Breast epithelium (tissue), 3 donors: ENCODE measurements at regions not wholly inside any gene's neighbourhood (a gene's known extent, or its start where the extent isn't known, plus 50 kb on each side); places are given as distances from the start of the nearest gene placed in this dataset.

Source experiments
- POLR2A ChIP-seq: fragments of 450-650 bp; IDR thresholded peaks from one replicate; pipeline ENCODE4 v1.6.1; 2016; ENCODE audit warnings: antibody characterized with exemption, mild to moderate bottlenecking, moderate library complexity
- POLR2AphosphoS5 ChIP-seq, 3 donors: sonication (generic); formaldehyde crosslinking; IDR thresholded peaks; one replicate each; pipeline ENCODE4 v1.6.1; 2017; ENCODE audit warnings: antibody characterized with exemption in 3 of 3

- TF ChIP-seq POLR2AphosphoS5 (IDR thresholded peaks at IDR 0.05) (no peak), POLR2A (no peak)
Observed at GRCh38 chrX:9257718-9258420, 207.0 kb upstream of the TBL1X start.
